ENCODE measurements at regions not wholly inside any gene's neighbourhood (a gene's known extent, or its start where the extent isn't known, plus 50 kb on each side); places are given as distances from the start of the nearest gene placed in this dataset.

GRCh38 chr6:165937564-165938358 lies 229.9 kb downstream of the TBXT start:
- intact Hi-C loops (cut with DNase I): no loop called here
- no peaks in the 10 kb centered on the region for H3K9me3 ChIP-seq (ENCODE audit: control insufficient read depth in 2 of 3, insufficient read depth in 1 of 3, low read length in 3 of 3)
- no peak for TF ChIP-seq CTCF (IDR thresholded peaks at IDR 0.05; ENCODE audit: borderline replicate concordance, extremely low read depth, insufficient read depth)
- H3K36me3 ChIP-seq (ENCODE audit: control insufficient read depth in 2 of 3, insufficient read depth in 3 of 3, low read length in 3 of 3): no peaks in the 10 kb centered on the region
- H3K4me3 ChIP-seq (ENCODE audit: low read length in 3 of 3): no peak overlapping the region
- no peaks in the 10 kb centered on the region for H3K27me3 ChIP-seq (ENCODE audit: control insufficient read depth, insufficient read depth, low read length)
- FAIRE-seq (no peak), DNase-seq (no peak)
- H3K4me1 ChIP-seq (ENCODE audit: control insufficient read depth in 2 of 3, insufficient read depth in 2 of 3, low read depth in 1 of 3, low read length in 3 of 3): no peaks in the 10 kb centered on the region
- H3K27ac ChIP-seq (ENCODE audit: low read depth in 2 of 2, low read length in 2 of 2): no peak overlapping the region
- H3K9ac ChIP-seq (ENCODE audit: low read length in 3 of 3): no peak overlapping the region

GRCh38 chr6:165936660-165937059 lies 231.0 kb downstream of the TBXT start:
- Histone ChIP-seq H3K27ac (ENCODE audit: low read depth in 2 of 2, low read length in 2 of 2) (no peak overlapping the region), H3K27me3 (ENCODE audit: control insufficient read depth, insufficient read depth, low read length) (no peaks in the 10 kb centered on the region), H3K4me3 (ENCODE audit: low read length in 3 of 3) (no peak overlapping the region), H3K4me1 (ENCODE audit: control insufficient read depth in 2 of 3, insufficient read depth in 2 of 3, low read depth in 1 of 3, low read length in 3 of 3) (no peaks in the 10 kb centered on the region), H3K36me3 (ENCODE audit: control insufficient read depth in 2 of 3, insufficient read depth in 3 of 3, low read length in 3 of 3) (no peaks in the 10 kb centered on the region), H3K9me3 (ENCODE audit: control insufficient read depth in 2 of 3, insufficient read depth in 1 of 3, low read length in 3 of 3) (no peaks in the 10 kb centered on the region), H3K9ac (ENCODE audit: low read length in 3 of 3) (no peak overlapping the region)
- TF ChIP-seq CTCF (IDR thresholded peaks at IDR 0.05; ENCODE audit: borderline replicate concordance, extremely low read depth, insufficient read depth): no peak
- FAIRE-seq (no peak), DNase-seq (no peak)
- intact Hi-C loops (cut with DNase I): no loop called here

GRCh38 chr6:165936096-165936495 lies 231.6 kb downstream of the TBXT start:
- DNase-seq: no peak
- Histone ChIP-seq H3K4me1 (ENCODE audit: control insufficient read depth in 2 of 3, insufficient read depth in 2 of 3, low read depth in 1 of 3, low read length in 3 of 3) (no peaks in the 10 kb centered on the region), H3K9me3 (ENCODE audit: control insufficient read depth in 2 of 3, insufficient read depth in 1 of 3, low read length in 3 of 3) (no peaks in the 10 kb centered on the region), H3K4me3 (ENCODE audit: low read length in 3 of 3) (no peak overlapping the region), H3K9ac (ENCODE audit: low read length in 3 of 3) (no peak overlapping the region), H3K27ac (ENCODE audit: low read depth in 2 of 2, low read length in 2 of 2) (no peak overlapping the region), H3K27me3 (ENCODE audit: control insufficient read depth, insufficient read depth, low read length) (no peaks in the 10 kb centered on the region), H3K36me3 (ENCODE audit: control insufficient read depth in 2 of 3, insufficient read depth in 3 of 3, low read length in 3 of 3) (no peaks in the 10 kb centered on the region)
- TF ChIP-seq CTCF (IDR thresholded peaks at IDR 0.05; ENCODE audit: borderline replicate concordance, extremely low read depth, insufficient read depth): no peak
- intact Hi-C loops (cut with DNase I): no loop called here
- FAIRE-seq: no peak

GRCh38 chr6:165931675-165932074 lies 236.0 kb downstream of the TBXT start:
- H3K4me3 ChIP-seq (ENCODE audit: low read length in 3 of 3): no peak overlapping the region

More at GRCh38 chr6:165931675-165932074, 236.0 kb downstream of the TBXT start:
- no peak overlapping the region for H3K27ac ChIP-seq (ENCODE audit: low read depth in 2 of 2, low read length in 2 of 2)
- intact Hi-C loops (cut with DNase I): no loop called here
- no peak for TF ChIP-seq CTCF (IDR thresholded peaks at IDR 0.05; ENCODE audit: borderline replicate concordance, extremely low read depth, insufficient read depth)
- H3K9ac ChIP-seq (ENCODE audit: low read length in 3 of 3): no peak overlapping the region
- H3K36me3 ChIP-seq (ENCODE audit: control insufficient read depth in 2 of 3, insufficient read depth in 3 of 3, low read length in 3 of 3): no peaks in the 10 kb centered on the region
- no peak for FAIRE-seq
- H3K27me3 ChIP-seq (ENCODE audit: control insufficient read depth, insufficient read depth, low read length): no peaks in the 10 kb centered on the region
- DNase-seq: no peak
- H3K4me1 ChIP-seq (ENCODE audit: control insufficient read depth in 2 of 3, insufficient read depth in 2 of 3, low read depth in 1 of 3, low read length in 3 of 3): no peaks in the 10 kb centered on the region
- no peaks in the 10 kb centered on the region for H3K9me3 ChIP-seq (ENCODE audit: control insufficient read depth in 2 of 3, insufficient read depth in 1 of 3, low read length in 3 of 3)

All from kidney (tissue), 13 donors.